ENCODE measurements at regions not wholly inside any gene's neighbourhood (a gene's known extent, or its start where the extent isn't known, plus 50 kb on each side); places are given as distances from the start of the nearest gene placed in this dataset.

GRCh38 chr17:73694491-73694890, 50.2 kb upstream of the SDK2 start:
- POLR2A ChIA-PET = no interaction called here
- CTCF ChIA-PET = no interaction called here
- no peak for DNase-seq
- Histone ChIP-seq H3K4me1 (ENCODE audit: control insufficient read depth in 1 of 2, extremely low read depth in 1 of 2, insufficient read depth in 2 of 2, low read length in 2 of 2) (no peaks in the 10 kb centered on the region), H3K4me3 (ENCODE audit: control insufficient read depth in 1 of 2, extremely low read depth in 1 of 2, low read length in 1 of 2) (no peak overlapping the region), H3K27ac (ENCODE audit: low read length) (no peak overlapping the region), H3K9me3 (no peaks in the 10 kb centered on the region), H3K27me3 (replicated peaks in 1 of 2; ENCODE audit: control insufficient read depth in 2 of 2, extremely low read depth in 1 of 2, insufficient read depth in 2 of 2, low read length in 1 of 2) (peaks cover 0 to 29% of the 10 kb centered on the region in 2 experiments), H3K36me3 (ENCODE audit: control insufficient read depth in 2 of 2, extremely low read depth in 1 of 2, insufficient read depth in 1 of 2, low read length in 1 of 2) (no peaks in the 10 kb centered on the region)
- no peaks in the 10 kb centered on the region for H3K36me3 Mint-ChIP-seq
- H3K4me1 Mint-ChIP-seq = peaks cover 0 to 6% (median 0%) of the 10 kb centered on the region in 3 donors
- no peak for ATAC-seq (replicated peaks in 1 of 4)
- peaks cover 0 to 10% (median 0%) of the 10 kb centered on the region in 3 donors for H3K9me3 Mint-ChIP-seq
- peaks cover 3 to 5% of the 10 kb centered on the region in 2 donors for H3K27me3 Mint-ChIP-seq
- H3K4me3 Mint-ChIP-seq = no peak overlapping the region
- no peak overlapping the region for H3K27ac Mint-ChIP-seq
- WGBS (ENCODE audit: insufficient coverage) = 79% methylated on average over 2 of the region's 2 CpGs

GRCh38 chr17:73695035-73695738, 50.9 kb upstream of the SDK2 start:
- H3K27me3 ChIP-seq (replicated peaks in 1 of 2; ENCODE audit: control insufficient read depth in 2 of 2, extremely low read depth in 1 of 2, insufficient read depth in 2 of 2, low read length in 1 of 2) = peaks cover 0 to 22% of the 10 kb centered on the region in 2 experiments
- no peak overlapping the region for H3K4me3 ChIP-seq (ENCODE audit: control insufficient read depth in 1 of 2, extremely low read depth in 1 of 2, low read length in 1 of 2)
- Mint-ChIP-seq H3K4me1 (peaks cover 0 to 6% (median 0%) of the 10 kb centered on the region in 3 donors), H3K36me3 (no peaks in the 10 kb centered on the region), H3K27ac (no peak overlapping the region), H3K27me3 (peaks cover 3 to 5% of the 10 kb centered on the region in 2 donors), H3K9me3 (peaks cover 0 to 10% (median 0%) of the 10 kb centered on the region in 3 donors), H3K4me3 (no peak overlapping the region)
- H3K4me1 ChIP-seq (ENCODE audit: control insufficient read depth in 1 of 2, extremely low read depth in 1 of 2, insufficient read depth in 2 of 2, low read length in 2 of 2) = no peaks in the 10 kb centered on the region
- DNase-seq (no peak), ATAC-seq (replicated peaks in 1 of 4) (no peak)
- POLR2A ChIA-PET = no interaction called here
- no peaks in the 10 kb centered on the region for H3K36me3 ChIP-seq (ENCODE audit: control insufficient read depth in 2 of 2, extremely low read depth in 1 of 2, insufficient read depth in 1 of 2, low read length in 1 of 2)
- CTCF ChIA-PET = no interaction called here
- H3K27ac ChIP-seq (ENCODE audit: low read length) = no peak overlapping the region
- no peaks in the 10 kb centered on the region for H3K9me3 ChIP-seq
- whole genome bisulfite sequencing (ENCODE audit: insufficient coverage) = 36% methylated on average over 1 of the region's 2 CpGs

- Histone ChIP-seq H3K9me3 (no peaks in the 10 kb centered on the region), H3K27me3 (replicated peaks in 1 of 2; ENCODE audit: control insufficient read depth in 2 of 2, extremely low read depth in 1 of 2, insufficient read depth in 2 of 2, low read length in 1 of 2) (peaks cover 0 to 12% of the 10 kb centered on the region in 2 experiments), H3K36me3 (ENCODE audit: control insufficient read depth in 2 of 2, extremely low read depth in 1 of 2, insufficient read depth in 1 of 2, low read length in 1 of 2) (no peaks in the 10 kb centered on the region), H3K27ac (ENCODE audit: low read length) (no peak overlapping the region), H3K4me1 (ENCODE audit: control insufficient read depth in 1 of 2, extremely low read depth in 1 of 2, insufficient read depth in 2 of 2, low read length in 2 of 2) (no peaks in the 10 kb centered on the region), H3K4me3 (ENCODE audit: control insufficient read depth in 1 of 2, extremely low read depth in 1 of 2, low read length in 1 of 2) (no peak overlapping the region)
- Mint-ChIP-seq H3K27ac (no peak overlapping the region), H3K9me3 (peaks cover 0 to 10% (median 0%) of the 10 kb centered on the region in 3 donors), H3K36me3 (no peaks in the 10 kb centered on the region), H3K4me1 (peaks cover 0 to 6% (median 0%) of the 10 kb centered on the region in 3 donors), H3K4me3 (no peak overlapping the region), H3K27me3 (peaks cover 0 to 3% of the 10 kb centered on the region in 2 donors)
- no peak for DNase-seq
- POLR2A ChIA-PET = no interaction called here
- no peak for ATAC-seq (replicated peaks in 1 of 4)
- CTCF ChIA-PET = no interaction called here
- WGBS (ENCODE audit: insufficient coverage) = 87% methylated on average over 3 of the region's 3 CpGs
These were observed 52.0 kb upstream of the SDK2 start for GRCh38 chr17:73696251-73696650.

GRCh38 chr17:73697872-73698271, 53.6 kb upstream of the SDK2 start:
- H3K9me3 Mint-ChIP-seq = peaks cover 0 to 10% (median 0%) of the 10 kb centered on the region in 3 donors
- no peak overlapping the region for H3K4me3 Mint-ChIP-seq
- 74% methylated on average over 3 of the region's 5 CpGs for WGBS (ENCODE audit: insufficient coverage)
- H3K27me3 ChIP-seq (replicated peaks in 1 of 2; ENCODE audit: control insufficient read depth in 2 of 2, extremely low read depth in 1 of 2, insufficient read depth in 2 of 2, low read length in 1 of 2) = peaks cover 0 to 8% of the 10 kb centered on the region in 2 experiments
- no peak overlapping the region for H3K4me3 ChIP-seq (ENCODE audit: control insufficient read depth in 1 of 2, extremely low read depth in 1 of 2, low read length in 1 of 2)
- no peak overlapping the region for H3K27ac ChIP-seq (ENCODE audit: low read length)
- ChIA-PET POLR2A (no interaction called here), CTCF (no interaction called here)
- no peak for ATAC-seq (replicated peaks in 1 of 4)
- H3K36me3 ChIP-seq (ENCODE audit: control insufficient read depth in 2 of 2, extremely low read depth in 1 of 2, insufficient read depth in 1 of 2, low read length in 1 of 2) = no peaks in the 10 kb centered on the region
- H3K4me1 ChIP-seq (ENCODE audit: control insufficient read depth in 1 of 2, extremely low read depth in 1 of 2, insufficient read depth in 2 of 2, low read length in 2 of 2) = no peaks in the 10 kb centered on the region
- no peaks in the 10 kb centered on the region for H3K36me3 Mint-ChIP-seq
- H3K9me3 ChIP-seq = no peaks in the 10 kb centered on the region
- H3K27me3 Mint-ChIP-seq = peaks cover 0 to 3% of the 10 kb centered on the region in 2 donors
- H3K27ac Mint-ChIP-seq = no peak overlapping the region
- DNase-seq = no peak
- peaks cover 0 to 6% (median 0%) of the 10 kb centered on the region in 3 donors for H3K4me1 Mint-ChIP-seq

GRCh38 chr17:73698966-73699365, 54.7 kb upstream of the SDK2 start:
- WGBS (ENCODE audit: insufficient coverage) = 63% methylated on average over 3 of the region's 5 CpGs
- Mint-ChIP-seq H3K4me3 (no peak overlapping the region), H3K9me3 (peaks cover 0 to 10% (median 0%) of the 10 kb centered on the region in 3 donors), H3K36me3 (no peaks in the 10 kb centered on the region), H3K27me3 (peaks cover 0 to 4% of the 10 kb centered on the region in 2 donors), H3K4me1 (peaks cover 0 to 6% (median 0%) of the 10 kb centered on the region in 3 donors), H3K27ac (no peak overlapping the region)
- no peak overlapping the region for H3K4me3 ChIP-seq (ENCODE audit: control insufficient read depth in 1 of 2, extremely low read depth in 1 of 2, low read length in 1 of 2)
- no peaks in the 10 kb centered on the region for H3K9me3 ChIP-seq
- no peak overlapping the region for H3K27ac ChIP-seq (ENCODE audit: low read length)
- ChIA-PET CTCF (no interaction called here), POLR2A (no interaction called here)
- no peak for DNase-seq
- no peaks in the 10 kb centered on the region for H3K4me1 ChIP-seq (ENCODE audit: control insufficient read depth in 1 of 2, extremely low read depth in 1 of 2, insufficient read depth in 2 of 2, low read length in 2 of 2)
- no peaks in the 10 kb centered on the region for H3K36me3 ChIP-seq (ENCODE audit: control insufficient read depth in 2 of 2, extremely low read depth in 1 of 2, insufficient read depth in 1 of 2, low read length in 1 of 2)
- peaks cover 0 to 3% of the 10 kb centered on the region in 2 experiments for H3K27me3 ChIP-seq (replicated peaks in 1 of 2; ENCODE audit: control insufficient read depth in 2 of 2, extremely low read depth in 1 of 2, insufficient read depth in 2 of 2, low read length in 1 of 2)
- no peak for ATAC-seq (replicated peaks in 1 of 4)

GRCh38 chr17:73701701-73702100, 57.5 kb upstream of the SDK2 start:
- no peaks in the 10 kb centered on the region for H3K9me3 ChIP-seq
- H3K27ac ChIP-seq (ENCODE audit: low read length) = no peak overlapping the region
- Mint-ChIP-seq H3K27me3 (peaks cover 0 to 11% of the 10 kb centered on the region in 2 donors), H3K4me3 (no peak overlapping the region), H3K9me3 (peaks cover 0 to 3% (median 0%) of the 10 kb centered on the region in 3 donors), H3K4me1 (no peaks in the 10 kb centered on the region), H3K27ac (no peak overlapping the region), H3K36me3 (no peaks in the 10 kb centered on the region)
- no peak overlapping the region for H3K4me3 ChIP-seq (ENCODE audit: control insufficient read depth in 1 of 2, extremely low read depth in 1 of 2, low read length in 1 of 2)
- H3K4me1 ChIP-seq (ENCODE audit: control insufficient read depth in 1 of 2, extremely low read depth in 1 of 2, insufficient read depth in 2 of 2, low read length in 2 of 2) = no peaks in the 10 kb centered on the region
- H3K27me3 ChIP-seq (replicated peaks in 1 of 2; ENCODE audit: control insufficient read depth in 2 of 2, extremely low read depth in 1 of 2, insufficient read depth in 2 of 2, low read length in 1 of 2) = peaks cover 0 to 7% of the 10 kb centered on the region in 2 experiments
- ATAC-seq (replicated peaks in 1 of 4) (no peak), DNase-seq (no peak)
- POLR2A ChIA-PET = no interaction called here
- 91% methylated on average over 5 of the region's 8 CpGs for WGBS (ENCODE audit: insufficient coverage)
- H3K36me3 ChIP-seq (ENCODE audit: control insufficient read depth in 2 of 2, extremely low read depth in 1 of 2, insufficient read depth in 1 of 2, low read length in 1 of 2) = no peaks in the 10 kb centered on the region
- CTCF ChIA-PET = interaction anchor here in 1 of 2 donors (0.6 kb wide), 1 partner anchor 279 kb away, joined by 4 read pairs; no protein-coding TSS in a partner anchor
